ENCODE measurements at regions not wholly inside any gene's neighbourhood (a gene's known extent, or its start where the extent isn't known, plus 50 kb on each side); places are given as distances from the start of the nearest gene placed in this dataset.

- TF ChIP-seq TAF1 (IDR thresholded peaks at IDR 0.05; ENCODE audit: borderline replicate concordance, low read depth, low read length) (no peak), POLR2A (IDR thresholded peaks at IDR 0.05; ENCODE audit: low read depth, low read length) (no peak)
Observed at GRCh38 chr2:37839991-37840390, 85.1 kb upstream of the RMDN2 start.

Measured in GM12892 (cell line).